ENCODE measurements at regions not wholly inside any gene's neighbourhood (a gene's known extent, or its start where the extent isn't known, plus 50 kb on each side); places are given as distances from the start of the nearest gene placed in this dataset.

DNA sequence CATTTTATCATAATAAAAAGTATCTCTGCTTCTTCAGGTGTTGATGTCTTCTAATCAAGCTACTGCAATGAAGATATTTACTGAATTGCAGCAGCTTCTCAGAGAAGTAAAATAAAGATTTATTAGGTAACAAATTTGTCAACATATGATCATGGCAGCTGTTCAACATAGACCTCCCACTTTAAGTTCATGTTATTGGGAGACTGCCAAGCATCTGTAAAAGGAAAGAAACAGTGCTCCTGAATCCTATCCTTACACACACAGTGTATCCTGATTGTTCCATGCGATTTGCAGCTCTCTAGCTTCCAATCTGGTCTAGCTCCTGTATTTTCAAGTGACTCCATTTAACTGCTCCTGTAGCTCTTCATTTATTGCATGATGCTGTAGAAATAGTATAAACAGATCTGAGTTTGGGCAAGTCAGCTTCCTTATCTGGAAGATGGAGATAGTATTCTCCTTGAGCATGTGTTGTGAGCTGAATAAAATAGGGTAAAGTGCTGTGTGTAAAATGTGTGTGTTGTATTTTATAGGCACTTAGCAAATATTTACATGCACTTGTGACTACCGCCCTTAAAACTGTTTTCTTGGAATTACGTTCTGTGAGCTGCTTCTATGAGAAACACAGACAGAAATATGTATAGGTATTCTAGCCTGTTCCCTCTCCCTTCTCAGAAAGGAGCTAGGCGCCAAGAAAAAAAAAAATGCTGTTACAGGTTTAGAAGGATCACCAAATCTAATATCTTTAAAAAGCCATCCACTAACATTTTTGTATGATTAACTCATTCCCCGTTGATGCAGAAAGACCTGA is 290.6 kb downstream of the JRKL start:
- TF ChIP-seq, protein P1, sequence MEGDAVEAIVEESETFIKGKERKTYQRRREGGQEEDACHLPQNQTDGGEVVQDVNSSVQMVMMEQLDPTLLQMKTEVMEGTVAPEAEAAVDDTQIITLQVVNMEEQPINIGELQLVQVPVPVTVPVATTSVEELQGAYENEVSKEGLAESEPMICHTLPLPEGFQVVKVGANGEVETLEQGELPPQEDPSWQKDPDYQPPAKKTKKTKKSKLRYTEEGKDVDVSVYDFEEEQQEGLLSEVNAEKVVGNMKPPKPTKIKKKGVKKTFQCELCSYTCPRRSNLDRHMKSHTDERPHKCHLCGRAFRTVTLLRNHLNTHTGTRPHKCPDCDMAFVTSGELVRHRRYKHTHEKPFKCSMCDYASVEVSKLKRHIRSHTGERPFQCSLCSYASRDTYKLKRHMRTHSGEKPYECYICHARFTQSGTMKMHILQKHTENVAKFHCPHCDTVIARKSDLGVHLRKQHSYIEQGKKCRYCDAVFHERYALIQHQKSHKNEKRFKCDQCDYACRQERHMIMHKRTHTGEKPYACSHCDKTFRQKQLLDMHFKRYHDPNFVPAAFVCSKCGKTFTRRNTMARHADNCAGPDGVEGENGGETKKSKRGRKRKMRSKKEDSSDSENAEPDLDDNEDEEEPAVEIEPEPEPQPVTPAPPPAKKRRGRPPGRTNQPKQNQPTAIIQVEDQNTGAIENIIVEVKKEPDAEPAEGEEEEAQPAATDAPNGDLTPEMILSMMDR (IDR thresholded peaks at IDR 0.05; ENCODE audit: low read depth, low read length), result no peak
- no peak for TF ChIP-seq EZH2phosphoT487 (IDR thresholded peaks at IDR 0.05; ENCODE audit: low read depth)

Data from OCI-LY3 (cell line).